HEK293T (cell line): ENCODE measurements at regions not wholly inside any gene's neighbourhood (a gene's known extent, or its start where the extent isn't known, plus 50 kb on each side); places are given as distances from the start of the nearest gene placed in this dataset.

Experiments used
- CTCF ChIA-PET: fragments of 350-600 bp; formaldehyde crosslinking; extraction: SDS; loops from one replicate; lab custom pipeline; 2021; ENCODE audit warnings: antibody characterized with exemption, inconsistent platforms; lab: Yijun Ruan, JAX
- POLR2A ChIA-PET: fragments of 350-600 bp; formaldehyde crosslinking; extraction: SDS; loops from one replicate; lab custom pipeline; 2020; ENCODE audit warnings: antibody characterized with exemption, inconsistent platforms; lab: Yijun Ruan, JAX
- DNase-seq: peaks from one replicate; pipeline ENCODE4 v3.0.0; 2012; ENCODE audit warnings: mixed read lengths; ENCODE audit errors: extremely low spot score
- ARNT ChIP-seq: fragments of 450-650 bp; IDR thresholded peaks from 2 replicates; pipeline ENCODE4 v1.6.1; 2017; ENCODE audit warnings: mild to moderate bottlenecking
- BHLHE40 ChIP-seq: fragments of 450-650 bp; IDR thresholded peaks from 2 replicates; pipeline ENCODE4 v1.6.1; 2016; ENCODE audit warnings: mild to moderate bottlenecking, moderate library complexity, borderline replicate concordance
- CTBP1 ChIP-seq: fragments of 450-650 bp; IDR thresholded peaks from 2 replicates; pipeline ENCODE4 v1.6.1; 2016; ENCODE audit warnings: borderline replicate concordance
- ELF4 ChIP-seq: fragments of 450-650 bp; IDR thresholded peaks from 2 replicates; pipeline ENCODE4 v1.6.1; 2017; ENCODE audit warnings: antibody characterized with exemption
- FOXA1 ChIP-seq: fragments of 450-650 bp; IDR thresholded peaks from 2 replicates; pipeline ENCODE4 v1.6.1; 2016; ENCODE audit warnings: mild to moderate bottlenecking
- FOXK2 ChIP-seq: fragments of 450-650 bp; IDR thresholded peaks from 2 replicates; pipeline ENCODE4 v1.6.1; 2016; ENCODE audit warnings: mild to moderate bottlenecking
- FOXM1 ChIP-seq: fragments of 450-650 bp; IDR thresholded peaks from 2 replicates; pipeline ENCODE4 v1.6.1; 2017; ENCODE audit warnings: mild to moderate bottlenecking, borderline replicate concordance
- HDGF ChIP-seq: fragments of 450-650 bp; IDR thresholded peaks from 2 replicates; pipeline ENCODE4 v1.6.1; 2017; ENCODE audit warnings: antibody characterized with exemption, borderline replicate concordance
- L3MBTL2 ChIP-seq: fragments of 450-650 bp; conservative IDR thresholded peaks from 2 replicates; pipeline ENCODE4 v1.6.1; 2016; ENCODE audit warnings: mild to moderate bottlenecking
- LEF1 ChIP-seq: fragments of 450-650 bp; IDR thresholded peaks from 2 replicates; pipeline ENCODE4 v1.6.1; 2017; ENCODE audit warnings: mild to moderate bottlenecking, borderline replicate concordance
- NFRKB ChIP-seq: fragments of 450-650 bp; IDR thresholded peaks from 2 replicates; pipeline ENCODE4 v1.6.1; 2016; ENCODE audit warnings: mild to moderate bottlenecking, moderate library complexity
- PKNOX1 ChIP-seq: fragments of 450-650 bp; IDR thresholded peaks from 2 replicates; pipeline ENCODE4 v1.6.1; 2016
- SP1 ChIP-seq: fragments of 450-650 bp; IDR thresholded peaks from 2 replicates; pipeline ENCODE4 v1.6.1; 2017
- SUZ12 ChIP-seq: fragments of 450-650 bp; IDR thresholded peaks from 2 replicates; pipeline ENCODE4 v1.6.1; 2016; ENCODE audit warnings: mild to moderate bottlenecking
- TARDBP ChIP-seq: fragments of 450-650 bp; IDR thresholded peaks from 2 replicates; pipeline ENCODE4 v1.6.1; 2016
- ZNF384 ChIP-seq: fragments of 450-650 bp; IDR thresholded peaks from 2 replicates; pipeline ENCODE4 v1.6.1; 2016

- TF ChIP-seq FOXK2: no peak
- no peak for TF ChIP-seq L3MBTL2
- no peak for TF ChIP-seq PKNOX1
- no peak for TF ChIP-seq FOXM1
- no peak for TF ChIP-seq SUZ12
- TF ChIP-seq BHLHE40: no peak
- no peak for TF ChIP-seq ELF4
- no peak for TF ChIP-seq SP1
- no peak for TF ChIP-seq ZNF384
- no peak for TF ChIP-seq NFRKB
- no peak for TF ChIP-seq ARNT
- TF ChIP-seq CTBP1: no peak
- no peak for TF ChIP-seq TARDBP
- no peak for TF ChIP-seq LEF1
- TF ChIP-seq FOXA1: no peak
- no peak for TF ChIP-seq HDGF
- DNase-seq: no peak
- CTCF ChIA-PET: no interaction called here
- POLR2A ChIA-PET: no interaction called here
Observed at GRCh38 chr5:5772202-5772601, 349.7 kb downstream of the ICE1 start.

- no peak for DNase-seq
- ChIA-PET CTCF (no interaction called here), POLR2A (no interaction called here)
- TF ChIP-seq BHLHE40: no peak
- no peak for TF ChIP-seq CTBP1
- TF ChIP-seq ARNT: no peak
- TF ChIP-seq FOXM1: no peak
- no peak for TF ChIP-seq PKNOX1
- no peak for TF ChIP-seq FOXK2
- no peak for TF ChIP-seq ELF4
- no peak for TF ChIP-seq SP1
- no peak for TF ChIP-seq SUZ12
- TF ChIP-seq L3MBTL2: no peak
- TF ChIP-seq NFRKB: no peak
- TF ChIP-seq LEF1: no peak
- TF ChIP-seq TARDBP: no peak
- no peak for TF ChIP-seq FOXA1
Observed at GRCh38 chr5:5770825-5771224, 348.3 kb downstream of the ICE1 start.

GRCh38 chr5:5767286-5767928, 344.9 kb downstream of the ICE1 start:
- CTCF ChIA-PET: no interaction called here
- no peak for TF ChIP-seq BHLHE40
- no peak for TF ChIP-seq ARNT
- TF ChIP-seq SP1: no peak
- TF ChIP-seq FOXA1: no peak
- TF ChIP-seq NFRKB: no peak
- TF ChIP-seq ZNF384: no peak
- TF ChIP-seq LEF1: no peak
- TF ChIP-seq HDGF: no peak
- TF ChIP-seq FOXM1: no peak
- no peak for DNase-seq
- POLR2A ChIA-PET: no interaction called here

GRCh38 chr5:5765066-5765850, 342.8 kb downstream of the ICE1 start:
- TF ChIP-seq FOXA1 (no peak), TARDBP (no peak), CTBP1 (no peak), ELF4 (no peak), SP1 (no peak), PKNOX1 (no peak), SUZ12 (no peak), FOXM1 (no peak)
- CTCF ChIA-PET: no interaction called here
- DNase-seq: no peak
- POLR2A ChIA-PET: no interaction called here

- no peak for TF ChIP-seq ELF4
- TF ChIP-seq FOXM1: no peak
- no peak for TF ChIP-seq NFRKB
- no peak for TF ChIP-seq TARDBP
- TF ChIP-seq PKNOX1: no peak
- no peak for TF ChIP-seq FOXA1
- TF ChIP-seq ZNF384: no peak
- TF ChIP-seq FOXK2: no peak
- no peak for TF ChIP-seq L3MBTL2
- no peak for TF ChIP-seq SP1
- TF ChIP-seq CTBP1: no peak
- TF ChIP-seq HDGF: no peak
- TF ChIP-seq SUZ12: no peak
- no peak for TF ChIP-seq BHLHE40
- TF ChIP-seq ARNT: no peak
- no peak for TF ChIP-seq LEF1
- no peak for DNase-seq
- POLR2A ChIA-PET: no interaction called here
- CTCF ChIA-PET: no interaction called here
Observed at GRCh38 chr5:5764246-5764645, 341.8 kb downstream of the ICE1 start.
